Stomach (tissue), 8 donors: ENCODE measurements at regions not wholly inside any gene's neighbourhood (a gene's known extent, or its start where the extent isn't known, plus 50 kb on each side); places are given as distances from the start of the nearest gene placed in this dataset.
"Not testable (repeated sequence)": the region's sequence is repeated elsewhere in the genome, so short reads cannot be mapped to it uniquely, and the experiment has no call there.

Experiments used
- DNase-seq, 2 donors: peaks; one replicate each; pipeline versions ENCODE4 v3.0.0 to v3.0.0-alpha.2; 2013 to 2019
- H3K27ac ChIP-seq, 5 donors: fragments of 200-600 bp in 4 of 5; sonication (generic) in 4 of 5; one replicate each; pipeline ENCODE4 v1.5.1; 2013 to 2019; ENCODE audit warnings: mild to moderate bottlenecking in 1 of 5, moderate library complexity in 1 of 5
- H3K27me3 ChIP-seq, 3 donors: fragments of 200-600 bp; sonication (generic); one replicate each; pipeline ENCODE4 v1.5.1; 2017 to 2019; ENCODE audit warnings: mixed run types in 1 of 3
- H3K36me3 ChIP-seq, 4 donors: fragments of 200-600 bp; sonication (generic); 1 replicate in 3 of 4; 2 replicates in 1 of 4; pipeline ENCODE4 v1.5.1; 2016 to 2019
- H3K4me1 ChIP-seq, 4 donors: fragments of 200-600 bp; sonication (generic); one replicate each; pipeline ENCODE4 v1.5.1; 2016 to 2019
- H3K4me3 ChIP-seq, 4 donors: fragments of 200-600 bp; sonication (generic) in 3 of 4; one replicate each; pipeline ENCODE4 v1.5.1; 2016 to 2019; ENCODE audit warnings: mild to moderate bottlenecking in 1 of 4
- H3K9me3 ChIP-seq, 4 donors: fragments of 200-600 bp; sonication (generic); one replicate each; pipeline ENCODE4 v1.5.1; 2016 to 2019
- EP300 ChIP-seq: sonication (generic); formaldehyde crosslinking; IDR thresholded peaks from one replicate; pipeline ENCODE4 v1.6.1; 2017; ENCODE audit warnings: antibody characterized with exemption
- POLR2A ChIP-seq, 4 donors: fragments of 450-650 bp; IDR thresholded peaks; one replicate each; pipeline ENCODE4 v1.6.1; 2016; ENCODE audit warnings: antibody characterized with exemption in 4 of 4, control low read depth in 2 of 4, mild to moderate bottlenecking in 1 of 4, moderate library complexity in 1 of 4
- POLR2AphosphoS5 ChIP-seq, 3 donors: sonication (generic); formaldehyde crosslinking; IDR thresholded peaks; one replicate each; pipeline ENCODE4 v1.6.1; 2016; ENCODE audit warnings: antibody characterized with exemption in 3 of 3
- WGBS, 5 donors: extraction: QIAGEN DNeasy Blood & Tissue Kit in 3 of 5; methylation state at CpG; one replicate each; pipeline versions ENCODE4 v1.1.5 to v1.1.7; 2013 to 2018; 5-methylcytosine and 5-hydroxymethylcytosine counted together
- intact Hi-C: fragments of 100-400 bp; cut with DNase I; formaldehyde crosslinking; loops from one replicate; pipeline ENCODE4 v1.15.1; 2023; ENCODE audit warnings: low total_unique reads
- TF ChIP-seq, protein P1 (sequence below), 7 experiments: fragments of 450-650 bp in 4 of 7; fragments of 200-600 bp in 3 of 7; sonication (generic) in 3 of 7; IDR thresholded peaks; one replicate each; pipeline ENCODE4 v1.5.1; 2016 to 2019; ENCODE audit warnings: antibody characterized with exemption in 7 of 7, control low read depth in 2 of 7, mild to moderate bottlenecking in 1 of 7
- donor health status: healthy with polysubstance abuse.
- donor health status: Bipolar disorder and iron deficiency.
- donor health status: healthy.

DNA sequence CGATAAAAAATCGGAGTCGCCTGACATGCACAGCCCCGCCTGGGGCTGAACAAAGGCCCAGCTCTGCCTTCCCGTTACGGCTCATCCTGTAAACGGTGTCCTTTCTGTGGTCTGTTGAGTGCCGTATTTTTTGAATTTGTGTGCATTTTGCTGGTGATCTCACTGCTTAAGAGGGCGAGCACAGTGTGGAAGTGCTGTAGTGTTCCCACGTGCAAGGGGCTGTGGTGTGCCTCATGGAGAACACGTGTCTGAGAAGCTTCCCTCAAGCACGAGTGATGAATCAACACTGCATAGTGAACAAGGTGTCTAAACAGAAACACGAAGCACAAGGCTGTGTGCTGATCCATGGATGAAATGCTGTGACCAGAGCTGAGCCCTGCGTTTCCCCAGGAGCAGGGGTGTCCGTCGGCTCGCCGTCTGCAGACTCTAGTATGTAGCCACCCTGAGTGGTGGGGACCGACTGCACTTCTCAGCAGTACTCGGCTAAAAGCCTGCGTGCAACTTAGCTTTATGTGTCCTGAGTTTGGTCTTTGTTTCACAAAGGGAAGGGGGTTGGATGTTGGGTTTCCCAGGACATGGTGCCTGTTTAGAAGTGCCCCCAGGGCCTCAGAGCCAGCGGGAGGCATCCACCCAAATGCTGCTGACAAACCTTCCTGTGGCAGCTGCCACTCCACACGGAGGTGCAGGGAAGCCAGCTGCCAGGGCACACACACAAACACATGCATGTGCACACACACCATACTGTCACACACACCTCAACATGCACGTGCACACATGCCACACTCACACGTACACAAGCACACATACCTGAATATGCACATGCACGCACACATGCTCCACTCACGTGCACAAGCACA lies 77.2 kb upstream of the IRX4 start:
- Histone ChIP-seq H3K27ac (no peak overlapping the region), H3K27me3 (no peaks in the 10 kb centered on the region), H3K4me1 (no peaks in the 10 kb centered on the region), H3K4me3 (no peak overlapping the region), H3K9me3 (no peaks in the 10 kb centered on the region), H3K36me3 (no peaks in the 10 kb centered on the region)
- DNase-seq: no peak
- WGBS, 5 donors: 80 to 82% (median 81%) methylated on average over 26 to 27 of the region's 27 CpGs
- TF ChIP-seq POLR2A (IDR thresholded peaks at IDR 0.05) (no peak), EP300 (no peak), POLR2AphosphoS5 (IDR thresholded peaks at IDR 0.05) (no peak)
- TF ChIP-seq, protein P1, sequence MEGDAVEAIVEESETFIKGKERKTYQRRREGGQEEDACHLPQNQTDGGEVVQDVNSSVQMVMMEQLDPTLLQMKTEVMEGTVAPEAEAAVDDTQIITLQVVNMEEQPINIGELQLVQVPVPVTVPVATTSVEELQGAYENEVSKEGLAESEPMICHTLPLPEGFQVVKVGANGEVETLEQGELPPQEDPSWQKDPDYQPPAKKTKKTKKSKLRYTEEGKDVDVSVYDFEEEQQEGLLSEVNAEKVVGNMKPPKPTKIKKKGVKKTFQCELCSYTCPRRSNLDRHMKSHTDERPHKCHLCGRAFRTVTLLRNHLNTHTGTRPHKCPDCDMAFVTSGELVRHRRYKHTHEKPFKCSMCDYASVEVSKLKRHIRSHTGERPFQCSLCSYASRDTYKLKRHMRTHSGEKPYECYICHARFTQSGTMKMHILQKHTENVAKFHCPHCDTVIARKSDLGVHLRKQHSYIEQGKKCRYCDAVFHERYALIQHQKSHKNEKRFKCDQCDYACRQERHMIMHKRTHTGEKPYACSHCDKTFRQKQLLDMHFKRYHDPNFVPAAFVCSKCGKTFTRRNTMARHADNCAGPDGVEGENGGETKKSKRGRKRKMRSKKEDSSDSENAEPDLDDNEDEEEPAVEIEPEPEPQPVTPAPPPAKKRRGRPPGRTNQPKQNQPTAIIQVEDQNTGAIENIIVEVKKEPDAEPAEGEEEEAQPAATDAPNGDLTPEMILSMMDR (IDR thresholded peaks at IDR 0.05): no peak
- intact Hi-C loops: no loop called here

DNA sequence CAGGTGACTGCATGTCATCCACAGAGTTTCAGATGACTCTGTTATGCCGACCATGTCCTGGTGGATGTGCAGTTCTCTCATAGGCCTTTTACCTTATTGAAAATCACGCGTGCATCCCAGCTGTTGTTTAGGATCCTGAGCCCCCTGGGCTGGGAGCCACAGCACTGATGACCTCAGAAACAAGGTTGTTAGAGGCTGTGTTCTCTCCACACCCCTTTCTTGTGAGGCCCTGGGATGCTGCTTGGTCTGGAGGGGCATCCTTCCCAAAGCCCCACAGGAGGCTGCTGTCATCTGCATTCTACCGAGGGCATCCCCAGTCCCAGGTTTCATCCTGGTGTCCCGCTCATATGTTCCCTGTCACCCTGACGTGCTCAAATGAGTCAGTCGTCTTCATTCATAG lies 76.5 kb upstream of the IRX4 start:
- WGBS, 5 donors: 77 to 90% (median 85%) methylated on average over 4 to 7 of the region's 7 CpGs
- TF ChIP-seq EP300 (no peak), POLR2A (IDR thresholded peaks at IDR 0.05) (no peak), POLR2AphosphoS5 (IDR thresholded peaks at IDR 0.05) (no peak)
- TF ChIP-seq, protein P1 (IDR thresholded peaks at IDR 0.05): no peak
- Histone ChIP-seq H3K27me3 (no peaks in the 10 kb centered on the region), H3K36me3 (no peaks in the 10 kb centered on the region), H3K27ac (no peak overlapping the region), H3K9me3 (no peaks in the 10 kb centered on the region), H3K4me1 (no peaks in the 10 kb centered on the region), H3K4me3 (no peak overlapping the region)
- intact Hi-C loops: no loop called here
- DNase-seq: no peak

DNA sequence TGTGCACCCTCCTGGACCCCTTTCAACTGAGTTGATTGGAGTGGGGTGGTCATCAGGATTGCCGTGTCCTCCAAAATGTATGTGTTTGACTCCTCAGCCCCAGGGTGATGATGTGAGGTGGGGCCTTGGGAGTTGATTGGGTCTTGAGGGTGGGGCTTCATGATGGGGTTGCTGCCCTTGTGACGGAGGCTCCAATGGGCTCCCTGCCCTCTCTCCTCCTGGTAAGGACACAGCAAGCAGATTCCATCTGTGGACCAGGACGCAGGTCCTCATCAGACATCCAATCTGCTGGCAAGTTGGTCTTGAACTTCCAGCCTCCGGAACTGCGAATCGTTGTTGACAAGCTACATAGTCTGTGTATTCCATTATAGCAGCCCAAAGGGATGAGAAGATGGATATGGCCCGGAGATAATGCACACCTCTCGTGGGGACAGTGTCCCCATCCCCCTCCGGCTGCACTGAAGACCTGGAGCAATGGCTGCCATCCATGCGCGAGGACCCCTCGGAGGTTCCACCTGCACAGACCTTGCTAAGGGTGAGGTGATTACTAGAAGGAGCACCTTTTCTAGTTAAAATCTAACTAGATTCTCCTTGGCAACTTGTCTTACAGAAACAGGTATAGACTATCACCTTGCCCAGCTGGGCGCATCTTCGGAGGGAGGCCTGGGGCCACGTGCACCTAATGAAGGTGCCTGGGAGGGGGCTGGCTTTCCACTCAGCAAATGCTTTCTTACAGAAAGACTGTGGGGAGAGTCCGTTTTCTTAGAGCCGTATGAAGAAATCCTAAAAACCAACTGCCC lies 75.7 kb upstream of the IRX4 start:
- intact Hi-C loops: no loop called here

GRCh38 chr5:1955586-1955985 lies 72.9 kb upstream of the IRX4 start:
- 78 to 96% (median 95%) methylated on average over 6 of the region's 6 CpGs for WGBS, 5 donors
- Histone ChIP-seq H3K9me3 (no peaks in the 10 kb centered on the region), H3K36me3 (no peaks in the 10 kb centered on the region), H3K27ac (no peak overlapping the region), H3K4me3 (no peak overlapping the region), H3K27me3 (peaks cover 0 to 6% (median 6%) of the 10 kb centered on the region in 3 donors), H3K4me1 (no peaks in the 10 kb centered on the region)
- TF ChIP-seq EP300: no peak
- TF ChIP-seq, protein P1 (IDR thresholded peaks at IDR 0.05): no peak
- no peak for TF ChIP-seq POLR2AphosphoS5 (IDR thresholded peaks at IDR 0.05)
- TF ChIP-seq POLR2A (IDR thresholded peaks at IDR 0.05): no peak
- DNase-seq: no peak
- intact Hi-C loops: no loop called here

More for the DNA sequence above, 75.7 kb upstream of the IRX4 start:
- Histone ChIP-seq H3K9me3 (no peaks in the 10 kb centered on the region), H3K4me1 (no peaks in the 10 kb centered on the region), H3K27ac (no peak overlapping the region), H3K4me3 (no peak overlapping the region), H3K36me3 (no peaks in the 10 kb centered on the region), H3K27me3 (no peaks in the 10 kb centered on the region)
- no peak for DNase-seq
- 83 to 93% (median 85%) methylated on average over 14 to 17 of the region's 17 CpGs for WGBS, 5 donors
- TF ChIP-seq EP300: no peak
- TF ChIP-seq POLR2AphosphoS5 (IDR thresholded peaks at IDR 0.05): no peak
- TF ChIP-seq POLR2A (IDR thresholded peaks at IDR 0.05): no peak
- TF ChIP-seq, protein P1 (IDR thresholded peaks at IDR 0.05): no peak

DNA sequence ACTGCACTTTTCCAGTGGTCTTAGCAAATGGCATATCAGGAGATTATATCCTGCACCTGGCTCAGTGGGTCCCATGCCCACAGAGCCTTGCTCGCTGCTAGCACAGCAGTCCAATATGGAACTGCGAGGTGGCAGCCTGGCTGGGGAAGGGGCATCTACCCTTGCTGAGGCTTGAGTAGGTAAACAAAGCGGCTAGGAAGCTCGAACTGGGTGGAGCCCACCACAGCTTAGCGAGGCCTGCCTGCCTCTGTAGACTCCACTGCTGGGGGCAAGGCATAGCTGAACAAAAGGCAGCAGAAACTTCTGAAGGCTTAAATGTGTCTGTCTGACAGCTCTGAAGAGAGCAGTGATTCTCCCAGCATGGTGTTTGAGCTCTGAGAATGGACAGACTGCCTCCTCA lies 71.0 kb upstream of the IRX4 start:
- WGBS, 5 donors: 60 to 77% (median 69%) methylated on average over 3 to 5 of the region's 5 CpGs
- H3K4me1 ChIP-seq: not testable (repeated sequence)

More for the DNA sequence above, 71.0 kb upstream of the IRX4 start:
- H3K27ac ChIP-seq, DNase-seq, H3K9me3 ChIP-seq, H3K4me3 ChIP-seq, intact Hi-C loops, H3K36me3 ChIP-seq: not testable (repeated sequence)
- peaks cover 0 to 10% (median 6%) of the 10 kb centered on the region in 3 donors for H3K27me3 ChIP-seq
